Uterus (tissue), 2 donors: ENCODE measurements at regions not wholly inside any gene's neighbourhood (a gene's known extent, or its start where the extent isn't known, plus 50 kb on each side); places are given as distances from the start of the nearest gene placed in this dataset.

Source experiments
- CTCF ChIP-seq, 4 experiments: fragments of 200-600 bp in 2 of 4; fragments of 450-650 bp in 2 of 4; sonication (generic) in 2 of 4; IDR thresholded peaks; one replicate each; pipeline ENCODE4 v1.5.1; 2016 to 2019; ENCODE audit warnings: antibody characterized with exemption in 4 of 4, mild to moderate bottlenecking in 2 of 4, moderate library complexity in 1 of 4
- POLR2A ChIP-seq, 2 donors: fragments of 450-650 bp; IDR thresholded peaks; one replicate each; pipeline ENCODE4 v1.6.1; 2016; ENCODE audit warnings: antibody characterized with exemption in 2 of 2, mild to moderate bottlenecking in 1 of 2, moderate library complexity in 1 of 2

DNA sequence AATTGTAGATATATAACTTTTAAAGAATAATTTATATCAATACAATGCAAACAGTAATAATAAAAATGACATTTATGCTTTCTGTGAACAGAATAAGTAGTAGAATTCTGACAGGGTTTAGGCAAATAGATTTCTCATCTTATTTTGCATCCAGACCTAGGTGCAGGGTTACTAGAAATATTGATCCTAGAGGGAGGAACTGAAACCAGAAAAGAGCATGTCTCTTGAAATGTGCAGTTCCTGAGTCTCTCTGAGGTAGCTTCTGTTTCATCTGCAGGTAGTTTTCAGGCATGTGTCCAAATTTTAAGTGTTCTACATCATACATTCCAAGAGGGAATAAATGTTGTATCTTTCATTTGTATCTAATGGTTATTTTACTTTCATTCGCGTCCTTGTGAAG, 631.9 kb upstream of the ADGRL4 start:
- TF ChIP-seq POLR2A (IDR thresholded peaks at IDR 0.05) (no peak), CTCF (IDR thresholded peaks at IDR 0.05) (no peak)
